ENCODE measurements at regions not wholly inside any gene's neighbourhood (a gene's known extent, or its start where the extent isn't known, plus 50 kb on each side); places are given as distances from the start of the nearest gene placed in this dataset.

DNA sequence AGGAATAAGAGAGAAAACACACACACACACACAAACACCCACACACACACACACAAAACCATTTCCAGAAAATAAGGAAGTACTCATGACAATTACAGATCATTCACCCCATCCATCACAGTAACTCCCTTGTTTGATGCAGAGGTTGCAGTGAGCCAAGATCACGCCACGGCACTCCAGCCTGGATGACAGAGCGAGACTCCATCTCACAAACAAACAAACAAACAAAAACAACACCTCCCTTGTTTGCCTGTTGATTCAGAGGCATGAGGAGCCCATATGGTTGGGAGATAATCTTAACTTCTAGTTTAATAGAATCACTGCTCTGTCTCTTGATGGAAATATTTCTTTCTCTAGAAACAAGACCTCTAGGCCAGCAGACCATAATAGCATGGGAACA lies 2043.5 kb upstream of the AGA start:
- Histone ChIP-seq H3K9me3 (peaks cover 0 to 26% (median 0%) of the 10 kb centered on the region in 11 donors), H3K27me3 (no peaks in the 10 kb centered on the region), H3K36me3 (no peaks in the 10 kb centered on the region), H3K4me3 (no peak overlapping the region), H3K4me1 (no peaks in the 10 kb centered on the region), H3K27ac (no peak overlapping the region)
- WGBS, 2 donors, result 53 to 58% methylated on average over 3 of the region's 3 CpGs
- TF ChIP-seq CTCF (IDR thresholded peaks at IDR 0.05), result no peak
- intact Hi-C loops (cut with DNase I), result no loop called here
- DNase-seq (no peak), ATAC-seq (no peak)

- no peak overlapping the region for H3K4me3 ChIP-seq
- no peaks in the 10 kb centered on the region for H3K4me1 ChIP-seq
- DNase-seq, result no peak
- no peaks in the 10 kb centered on the region for H3K36me3 ChIP-seq
- no peak overlapping the region for H3K27ac ChIP-seq
- intact Hi-C loops (cut with DNase I), result no loop called here
- 67 to 74% methylated on average over 6 of the region's 6 CpGs for WGBS, 2 donors
- peaks cover 0 to 27% (median 0%) of the 10 kb centered on the region in 11 donors for H3K9me3 ChIP-seq
- TF ChIP-seq CTCF (IDR thresholded peaks at IDR 0.05), result no peak
- H3K27me3 ChIP-seq, result no peaks in the 10 kb centered on the region
- ATAC-seq, result no peak
These were observed 2044.5 kb upstream of the AGA start for GRCh38 chr4:179486570-179487335.

- H3K27ac ChIP-seq, result no peak overlapping the region
- peaks cover 0 to 21% (median 0%) of the 10 kb centered on the region in 11 donors for H3K9me3 ChIP-seq
- ATAC-seq (no peak), DNase-seq (no peak)
- intact Hi-C loops (cut with DNase I), result no loop called here
- no peaks in the 10 kb centered on the region for H3K36me3 ChIP-seq
- 83 to 89% methylated on average over 3 of the region's 3 CpGs for WGBS, 2 donors
- H3K4me3 ChIP-seq, result no peak overlapping the region
- no peaks in the 10 kb centered on the region for H3K4me1 ChIP-seq
- H3K27me3 ChIP-seq, result no peaks in the 10 kb centered on the region
- TF ChIP-seq CTCF (IDR thresholded peaks at IDR 0.05), result no peak
These were observed 2050.2 kb upstream of the AGA start for GRCh38 chr4:179492260-179493080.

GRCh38 chr4:179503976-179504375 lies 2061.7 kb upstream of the AGA start:
- no peak for ATAC-seq
- no peak for TF ChIP-seq CTCF (IDR thresholded peaks at IDR 0.05)
- intact Hi-C loops (cut with DNase I), result no loop called here

More at GRCh38 chr4:179503976-179504375, 2061.7 kb upstream of the AGA start:
- no peak for DNase-seq
- Histone ChIP-seq H3K27ac (no peak overlapping the region), H3K4me1 (no peaks in the 10 kb centered on the region), H3K9me3 (peaks cover 0 to 4% (median 0%) of the 10 kb centered on the region in 11 donors), H3K27me3 (no peaks in the 10 kb centered on the region), H3K36me3 (no peaks in the 10 kb centered on the region), H3K4me3 (no peak overlapping the region)
- WGBS, 2 donors, result 82 to 87% methylated on average over 1 of the region's 1 CpG
